HG03575 (cell line): ENCODE measurements at regions not wholly inside any gene's neighbourhood (a gene's known extent, or its start where the extent isn't known, plus 50 kb on each side); places are given as distances from the start of the nearest gene placed in this dataset.
"Not testable (repeated sequence)": the region's sequence is repeated elsewhere in the genome, so short reads cannot be mapped to it uniquely, and the experiment has no call there.

Experiments
- ATAC-seq: cut with Tn5 transposase; IDR thresholded peaks from one replicate; pipeline ENCODE4 v1.9.1; 2021; ENCODE audit not compliant: unreplicated experiment, insufficient number of reproducible peaks, low FRiP score; ENCODE audit errors: extremely low read depth

GRCh38 chr14:58725226-58725625, 87.5 kb downstream of the DACT1 start:
- ATAC-seq, result no peak

- no peak for ATAC-seq
Observed at GRCh38 chr14:58725871-58726270, 88.1 kb downstream of the DACT1 start.

GRCh38 chr14:58730792-58731464, 93.2 kb downstream of the DACT1 start:
- ATAC-seq, result no peak

DNA sequence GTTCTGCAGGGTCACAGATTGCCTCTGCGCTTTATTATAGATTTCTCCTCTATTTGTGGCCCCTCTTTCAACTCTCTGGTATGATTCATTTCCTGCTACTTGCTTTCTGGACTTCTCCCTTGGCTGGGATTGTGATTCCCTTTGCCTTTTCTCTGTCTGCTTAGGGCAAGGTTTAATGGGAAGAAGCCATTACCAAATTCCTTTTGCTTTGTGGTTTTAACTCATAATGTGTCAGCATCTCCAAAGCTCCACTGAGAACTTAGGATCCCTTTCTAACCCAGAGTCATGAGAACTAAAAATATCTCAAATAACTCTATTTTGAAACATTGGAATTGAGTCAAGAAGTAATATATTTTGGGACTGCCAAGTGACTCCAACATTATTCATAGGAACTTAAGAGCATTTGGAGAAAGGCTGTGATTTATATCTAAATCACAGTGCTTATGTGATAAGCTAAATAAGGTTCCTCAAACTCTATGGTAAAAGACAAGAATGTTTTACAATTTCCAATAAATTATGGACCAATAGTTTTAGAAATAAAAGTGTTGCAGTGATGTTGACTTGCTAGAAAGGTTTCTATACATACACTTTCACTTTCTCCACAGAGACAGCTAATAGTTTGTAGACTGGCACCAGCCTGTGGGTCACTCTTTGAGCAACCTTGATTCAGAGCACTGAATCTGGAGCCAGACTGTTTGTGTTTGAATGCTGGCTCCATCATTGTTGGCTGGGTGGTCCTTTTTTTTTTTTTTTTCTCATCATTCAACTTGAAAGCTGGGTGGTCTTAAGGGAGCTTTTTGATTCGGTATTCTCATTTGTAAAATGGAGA, 93.9 kb downstream of the DACT1 start:
- ATAC-seq, result no peak

DNA sequence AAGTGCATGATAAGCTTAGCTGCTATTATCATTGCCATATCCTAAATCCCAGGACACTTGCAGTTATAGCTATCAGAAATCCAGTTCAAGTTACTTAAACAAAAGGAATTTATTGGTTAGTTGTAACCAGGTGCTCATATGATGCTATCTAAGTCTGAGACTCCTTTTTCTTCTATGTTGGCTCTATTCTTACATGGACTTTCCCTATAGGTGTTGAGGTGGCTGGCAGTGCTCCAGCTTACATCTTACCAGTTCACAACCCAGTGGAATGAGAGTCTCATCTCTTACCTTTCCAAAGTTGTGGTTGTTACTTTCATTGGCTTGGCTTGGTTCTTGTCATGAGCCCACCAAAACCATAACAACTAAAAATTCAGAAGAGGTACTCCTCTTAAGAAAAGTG, 94.6 kb downstream of the DACT1 start:
- ATAC-seq, result no peak

DNA sequence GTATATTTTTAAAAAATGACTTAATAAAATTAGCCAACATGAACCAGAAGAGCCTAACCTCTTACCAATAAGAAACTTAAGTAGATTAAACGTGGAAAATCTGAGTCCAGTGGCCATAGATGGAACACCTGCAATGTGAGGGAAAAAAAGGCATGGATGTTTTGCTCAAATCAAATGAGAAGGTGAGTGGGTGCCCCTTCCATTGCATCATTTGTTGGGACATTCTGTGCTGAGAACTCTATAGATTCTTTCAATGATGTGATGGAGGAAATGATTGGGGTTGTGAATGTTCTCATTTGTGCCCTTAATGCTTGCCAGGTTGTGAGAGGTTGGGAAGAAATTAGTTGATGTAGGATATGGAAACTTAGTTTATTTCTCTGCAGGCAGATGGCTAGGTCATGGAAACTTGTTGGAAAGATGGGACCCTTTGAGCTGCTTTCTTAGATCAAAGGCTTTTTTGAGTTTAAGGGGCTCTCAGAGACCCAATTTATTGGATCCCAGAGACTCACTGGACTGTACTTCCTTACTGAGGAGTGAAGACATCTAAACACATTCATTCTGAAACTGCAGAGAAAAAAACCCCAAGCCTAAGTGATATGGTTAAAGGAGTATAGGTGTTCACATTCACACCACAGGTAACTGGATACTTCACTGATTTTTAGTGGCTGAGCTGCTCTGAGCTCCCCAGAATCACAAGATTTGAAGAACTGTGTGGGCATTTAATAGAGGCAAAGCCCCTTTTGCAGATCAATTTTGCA, 95.9 kb downstream of the DACT1 start:
- ATAC-seq, result no peak

DNA sequence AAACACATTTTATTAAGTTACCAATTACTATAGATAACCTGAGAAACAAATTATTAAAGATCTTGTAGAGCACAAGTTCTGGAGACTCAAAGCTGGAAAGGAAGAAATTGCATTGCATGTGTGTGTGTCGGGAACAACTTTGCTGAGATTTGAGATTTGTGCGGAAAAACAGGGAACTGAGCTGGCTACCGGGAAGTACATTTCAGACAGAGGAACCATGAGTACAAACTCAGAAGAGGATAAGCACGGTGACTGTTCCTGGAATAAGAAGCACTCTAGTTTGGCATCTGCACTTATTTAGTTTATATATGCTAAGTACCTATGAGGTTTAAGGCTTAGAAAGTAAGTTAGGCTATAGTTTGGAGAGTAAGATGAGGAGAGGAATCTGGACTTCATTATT, 97.8 kb downstream of the DACT1 start:
- no peak for ATAC-seq

GRCh38 chr14:58736606-58737005, 98.8 kb downstream of the DACT1 start:
- ATAC-seq, result no peak

DNA sequence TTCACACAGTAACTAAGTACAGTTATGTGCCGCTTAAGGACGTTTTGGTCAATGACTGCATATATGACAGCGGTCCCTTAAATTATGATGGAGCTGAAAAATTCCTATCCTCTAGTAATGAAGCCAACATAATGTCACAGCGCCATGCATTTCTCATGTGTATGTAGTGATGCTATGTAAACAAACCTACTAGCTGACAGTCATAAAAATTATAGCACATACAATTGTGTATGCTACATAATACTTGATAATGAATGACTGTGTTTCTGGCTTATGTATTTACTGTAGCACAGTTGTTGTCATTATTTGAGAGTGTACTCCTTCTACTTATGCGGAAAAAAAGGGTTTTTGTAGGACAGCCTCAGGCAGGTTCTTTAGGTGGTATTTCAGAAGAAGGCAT, 99.7 kb downstream of the DACT1 start:
- ATAC-seq, result no peak

- no peak for ATAC-seq
Observed at GRCh38 chr14:58738189-58738836, 100.6 kb downstream of the DACT1 start.

DNA sequence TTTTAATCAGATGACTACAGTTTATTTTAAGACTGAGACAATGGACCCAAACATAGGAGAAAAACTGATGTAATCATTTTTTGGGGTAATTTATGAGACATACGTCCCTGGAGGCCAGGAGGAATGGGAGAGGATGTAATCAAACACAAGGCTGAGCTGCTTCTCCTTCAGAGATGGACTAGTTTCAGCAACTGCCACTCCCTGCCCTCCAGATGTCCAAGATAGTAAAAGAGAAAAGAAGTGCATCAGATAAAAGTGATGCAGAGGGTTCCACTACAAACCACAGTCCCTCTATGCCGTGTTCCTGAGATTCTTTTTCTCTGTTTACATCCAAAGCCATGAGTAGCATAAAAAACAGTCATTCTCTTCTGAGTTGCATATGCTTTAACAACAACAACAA, 101.1 kb downstream of the DACT1 start:
- no peak for ATAC-seq

DNA sequence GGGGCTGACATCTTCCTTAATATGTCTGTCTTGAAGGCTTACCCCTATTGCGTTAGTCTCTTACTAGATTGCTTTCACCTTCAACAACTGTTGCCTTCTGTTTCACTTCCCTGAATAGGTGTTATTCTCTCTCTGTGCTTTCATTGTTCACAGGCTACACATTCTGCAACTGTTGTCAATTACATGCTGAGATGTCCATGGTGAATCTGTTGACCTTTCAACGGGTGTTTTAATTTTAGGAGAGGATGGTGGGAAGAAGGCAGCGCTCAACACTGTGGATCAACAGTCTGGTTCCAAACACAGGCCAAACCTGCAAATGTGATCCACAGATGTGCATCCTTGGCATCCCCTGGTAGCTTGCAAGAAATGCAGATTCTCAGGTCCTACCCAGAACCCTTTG, 101.9 kb downstream of the DACT1 start:
- no peak for ATAC-seq

GRCh38 chr14:58740379-58740935, 102.7 kb downstream of the DACT1 start:
- no peak for ATAC-seq

- ATAC-seq, result no peak
Observed at GRCh38 chr14:58744801-58745394, 107.1 kb downstream of the DACT1 start.

DNA sequence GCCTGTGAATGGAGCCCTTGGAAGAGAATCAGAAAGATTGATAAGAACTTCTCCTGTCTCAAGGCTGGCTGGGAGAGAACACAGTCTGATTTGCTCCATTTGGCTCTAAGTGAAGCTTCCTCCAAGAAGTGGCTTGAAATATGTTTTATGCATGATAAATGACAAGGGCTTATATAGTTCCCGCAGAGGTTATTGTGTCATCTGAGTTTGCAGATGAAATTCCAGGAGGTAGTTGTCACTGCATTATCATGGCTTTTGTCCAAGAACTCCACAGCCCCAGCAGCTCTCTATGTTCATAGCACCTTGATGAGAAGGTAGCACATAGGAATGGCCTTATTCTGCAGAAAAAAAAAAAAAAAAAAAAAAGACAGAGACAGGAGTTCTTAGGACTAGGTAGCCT, 108.5 kb downstream of the DACT1 start:
- no peak for ATAC-seq

DNA sequence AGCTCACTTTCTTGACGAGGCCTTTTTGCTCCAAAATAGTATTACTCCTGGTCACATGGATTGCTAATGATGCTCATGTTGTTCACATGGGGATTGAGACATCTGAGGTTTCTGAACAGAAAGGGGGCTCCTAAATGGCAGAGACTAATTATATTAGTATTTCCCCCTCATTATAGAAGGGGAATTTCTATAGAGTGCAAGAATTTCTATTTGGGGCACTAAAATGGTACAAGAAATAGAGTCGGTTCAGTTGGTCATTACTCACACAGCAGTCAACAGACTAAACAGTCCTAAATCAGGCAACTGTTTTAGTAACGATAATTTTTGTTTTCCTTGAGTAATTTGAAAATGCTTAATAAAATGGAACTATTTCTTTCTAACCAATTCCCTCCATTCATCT, 108.9 kb downstream of the DACT1 start:
- ATAC-seq, result no peak

- no peak for ATAC-seq
Observed at GRCh38 chr14:58747181-58747580, 109.4 kb downstream of the DACT1 start.

DNA sequence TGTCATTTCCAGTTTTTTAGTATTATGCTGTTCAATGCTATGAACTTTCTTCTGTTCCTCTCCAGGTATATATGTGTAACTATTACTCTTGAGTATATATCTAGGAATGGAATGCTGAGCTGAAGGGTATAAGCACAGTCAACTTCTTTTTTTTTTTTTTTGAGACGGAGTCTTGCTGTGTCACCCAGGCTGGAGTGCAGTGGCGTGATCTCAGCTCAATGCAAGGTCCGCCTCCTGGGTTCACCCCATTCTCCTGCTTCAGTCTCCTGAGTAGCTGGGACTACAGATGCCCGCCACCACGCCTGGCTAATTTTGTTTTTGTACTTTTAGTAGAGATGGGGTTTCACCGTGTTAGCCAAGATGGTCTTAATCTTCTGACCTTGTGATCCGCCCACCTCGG, 110.5 kb downstream of the DACT1 start:
- not testable (repeated sequence) for ATAC-seq
